RWPE1 (cell line): ENCODE measurements at regions not wholly inside any gene's neighbourhood (a gene's known extent, or its start where the extent isn't known, plus 50 kb on each side); places are given as distances from the start of the nearest gene placed in this dataset.

ENCODE experiments used
- CTCF ChIA-PET: fragments of 350-600 bp; sonication (Branson Sonifier 250); formaldehyde crosslinking; extraction: SDS; loops from one replicate; lab custom pipeline; 2021; lab: Yijun Ruan, JAX
- POLR2A ChIA-PET: fragments of 400-600 bp; formaldehyde crosslinking; extraction: SDS; loops from one replicate; lab custom pipeline; 2020; ENCODE audit warnings: antibody characterized with exemption; ENCODE audit not compliant: low non-redundant PET; lab: Yijun Ruan, JAX
- DNase-seq: peaks from one replicate; pipeline ENCODE4 v3.0.0; 2012; ENCODE audit warnings: low spot score
- H3K27ac ChIP-seq: fragments of 450-650 bp; 2 replicates; pipeline ENCODE4 v1.5.1; 2017
- CTCF ChIP-seq: fragments of 450-650 bp; conservative IDR thresholded peaks from 2 replicates; pipeline ENCODE4 v1.5.1; 2017; ENCODE audit warnings: low read depth, mild to moderate bottlenecking

- ChIA-PET POLR2A (no interaction called here), CTCF (interaction anchor here (0.5 kb wide), 1 partner anchor 238 kb away, joined by 3 read pairs; no protein-coding TSS in a partner anchor)
- TF ChIP-seq CTCF: no peak
- DNase-seq: no peak
- peak overlapping the region; percentile 61 for H3K27ac ChIP-seq
Measured at GRCh38 chr11:113555071-113555619, 79.9 kb upstream of the DRD2 start.

- ChIA-PET POLR2A (no interaction called here), CTCF (no interaction called here)
- DNase-seq: no peak
- TF ChIP-seq CTCF: no peak
- peak overlapping the region; percentile 61 for H3K27ac ChIP-seq
Measured at GRCh38 chr11:113554526-113554925, 79.3 kb upstream of the DRD2 start.

- H3K27ac ChIP-seq: no peak overlapping the region; the same call in 1 of the 2 replicates
- CTCF ChIA-PET: no interaction called here
- DNase-seq: no peak
- no peak for TF ChIP-seq CTCF
- POLR2A ChIA-PET: no interaction called here
Measured at GRCh38 chr11:113553915-113554314, 78.7 kb upstream of the DRD2 start.

GRCh38 chr11:113553235-113553634 lies 78.0 kb upstream of the DRD2 start:
- ChIA-PET POLR2A (no interaction called here), CTCF (interaction anchor here (0.6 kb wide), 1 partner anchor 270 kb away, joined by 3 read pairs; no protein-coding TSS in a partner anchor)
- H3K27ac ChIP-seq: peak overlapping the region; percentile 58
- DNase-seq: peak; percentile 71
- TF ChIP-seq CTCF: no peak

GRCh38 chr11:113552271-113552670 lies 77.1 kb upstream of the DRD2 start:
- no peak for DNase-seq
- CTCF ChIA-PET: no interaction called here
- H3K27ac ChIP-seq: no peak overlapping the region
- TF ChIP-seq CTCF: no peak
- POLR2A ChIA-PET: no interaction called here

GRCh38 chr11:113551645-113552044 lies 76.4 kb upstream of the DRD2 start:
- no peak for DNase-seq
- no peak for TF ChIP-seq CTCF
- CTCF ChIA-PET: no interaction called here
- H3K27ac ChIP-seq: no peak overlapping the region
- POLR2A ChIA-PET: no interaction called here
